ENCODE measurements at regions not wholly inside any gene's neighbourhood (a gene's known extent, or its start where the extent isn't known, plus 50 kb on each side); places are given as distances from the start of the nearest gene placed in this dataset.

- ATAC-seq (no peak), DNase-seq (ENCODE audit: low spot score) (no peak)
- no peak overlapping the region for H3K4me2 ChIP-seq
- H3K27ac ChIP-seq (ENCODE audit: low read depth), result no peak overlapping the region
- H3K79me2 ChIP-seq (replicated peaks; ENCODE audit: insufficient read depth), result no peaks in the 10 kb centered on the region
- no peaks in the 10 kb centered on the region for H4K20me1 ChIP-seq (replicated peaks; ENCODE audit: insufficient read depth)
- no peaks in the 10 kb centered on the region for H3K9me3 Mint-ChIP-seq
- H3K27me3 Mint-ChIP-seq (ENCODE audit: insufficient read depth, low read depth, poor library complexity), result no peaks in the 10 kb centered on the region
- no peaks in the 10 kb centered on the region for H3F3A ChIP-seq (replicated peaks; ENCODE audit: low read depth)
- no peak overlapping the region for H3K27ac Mint-ChIP-seq
- no peaks in the 10 kb centered on the region for H3K9me2 ChIP-seq (ENCODE audit: insufficient read depth)
- no peaks in the 10 kb centered on the region for H3K36me3 Mint-ChIP-seq (ENCODE audit: low read depth)
- no peak overlapping the region for H3K4me3 Mint-ChIP-seq
- H3K4me1 ChIP-seq (ENCODE audit: insufficient read depth), result no peaks in the 10 kb centered on the region
- no peaks in the 10 kb centered on the region for H3K36me3 ChIP-seq (ENCODE audit: insufficient read depth)
- H3K27me3 ChIP-seq (ENCODE audit: insufficient read depth), result no peaks in the 10 kb centered on the region
- H2AFZ ChIP-seq, result no peak overlapping the region; the same call in 1 of the 2 replicates
- TF ChIP-seq EZH2phosphoT487 (IDR thresholded peaks at IDR 0.05; ENCODE audit: unreplicated experiment), result no peak
- TF ChIP-seq ETS1 (IDR thresholded peaks at IDR 0.05), result no peak
- no peak for TF ChIP-seq JUNB (IDR thresholded peaks at IDR 0.05; ENCODE audit: unreplicated experiment)
- TF ChIP-seq STAT1 (IDR thresholded peaks at IDR 0.05; ENCODE audit: unreplicated experiment), result no peak
- no peak for TF ChIP-seq REST (IDR thresholded peaks at IDR 0.05; ENCODE audit: unreplicated experiment)
- no peak for TF ChIP-seq EZH2 (IDR thresholded peaks at IDR 0.05; ENCODE audit: low read depth, unreplicated experiment)
- TF ChIP-seq ZNF114 (CRISPR knock-in tag; IDR thresholded peaks at IDR 0.05), result no peak
- no peak for TF ChIP-seq POLR2AphosphoS5 (IDR thresholded peaks at IDR 0.05; ENCODE audit: low read depth)
- TF ChIP-seq NANOG (IDR thresholded peaks at IDR 0.05; ENCODE audit: borderline replicate concordance), result no peak
- no peak for TF ChIP-seq ZNF462 (CRISPR knock-in tag; IDR thresholded peaks at IDR 0.05)
- no peak for TF ChIP-seq CTCF (conservative IDR thresholded peaks at IDR 0.05; ENCODE audit: low read depth in 2 of 2)
- TF ChIP-seq CREB1 (CRISPR knock-in tag; IDR thresholded peaks at IDR 0.05; ENCODE audit: low read depth), result no peak
- H3K4me3 ChIP-seq, result no peak overlapping the region
- H3K4me1 Mint-ChIP-seq, result no peaks in the 10 kb centered on the region
Observed at GRCh38 chr13:89857502-89857901, 1490.0 kb upstream of the MIR17HG start.

Measured in GM23338 (cell line).